T-cell (primary cell): ENCODE measurements at regions not wholly inside any gene's neighbourhood (a gene's known extent, or its start where the extent isn't known, plus 50 kb on each side); places are given as distances from the start of the nearest gene placed in this dataset.

ENCODE experiments used
- ATAC-seq, 4 experiments: fragments of 200-7000 bp in 3 of 4; fragments of 150-1000 bp in 1 of 4; cut with Tn5 transposase; replicated peaks in 1 of 4; 1 replicate in 3 of 4; 2 replicates in 1 of 4; pipeline ENCODE4 v1.10.0; 2021; ENCODE audit warnings: moderate library complexity in 3 of 4, mild to moderate bottlenecking in 2 of 4, moderate number of reproducible peaks in 1 of 4
- CTCF ChIA-PET, 2 donors: fragments of 300-600 bp; sonication (Branson Sonifier 250); formaldehyde crosslinking; loops; one replicate each; lab custom pipeline; 2022; ENCODE audit warnings: antibody characterized with exemption in 2 of 2; lab: Charles Lee
- POLR2A ChIA-PET, 2 donors: fragments of 300-600 bp; sonication (Branson Sonifier 250); formaldehyde crosslinking; loops; one replicate each; lab custom pipeline; 2022; ENCODE audit warnings: antibody characterized with exemption in 2 of 2; lab: Charles Lee
- DNase-seq, 35 experiments: peaks; one replicate each; pipeline versions ENCODE4 v3.0.0 to v3.0.0-alpha.2; 2013 to 2023
- H3K27ac ChIP-seq: one replicate; pipeline ENCODE4 v1.5.1; 2013; ENCODE audit warnings: low read length
- H3K27me3 ChIP-seq, 2 experiments: replicated peaks in 1 of 2; 1 replicate in 1 of 2; 2 replicates in 1 of 2; pipeline versions ENCODE4 v1.6.1 to v1.7.0; 2013; ENCODE audit warnings: low read length in 1 of 2, mixed read lengths in 1 of 2; ENCODE audit not compliant: control insufficient read depth in 2 of 2, insufficient read depth in 2 of 2; ENCODE audit errors: extremely low read depth in 1 of 2
- H3K36me3 ChIP-seq, 2 donors: 1 replicate in 1 of 2; 2 replicates in 1 of 2; pipeline versions ENCODE4 v1.6.1 to v1.7.0; 2013; ENCODE audit warnings: low read length in 1 of 2; ENCODE audit not compliant: control insufficient read depth in 2 of 2, insufficient read depth in 1 of 2; ENCODE audit errors: extremely low read depth in 1 of 2
- H3K4me1 ChIP-seq, 2 experiments: 1 replicate in 1 of 2; 2 replicates in 1 of 2; pipeline versions ENCODE4 v1.6.1 to v1.7.0; 2013; ENCODE audit warnings: low read length in 2 of 2, mixed read lengths in 1 of 2; ENCODE audit not compliant: insufficient read depth in 2 of 2, control insufficient read depth in 1 of 2; ENCODE audit errors: extremely low read depth in 1 of 2
- H3K4me3 ChIP-seq, 2 donors: 1 replicate in 1 of 2; 2 replicates in 1 of 2; pipeline versions ENCODE4 v1.5.1 to v1.7.0; 2013; ENCODE audit warnings: mild to moderate bottlenecking in 2 of 2, low read length in 1 of 2, moderate library complexity in 1 of 2; ENCODE audit not compliant: control insufficient read depth in 1 of 2; ENCODE audit errors: extremely low read depth in 1 of 2
- H3K9me3 ChIP-seq: 2 replicates; pipeline ENCODE4 v1.7.0; 2013
- H3K27ac Mint-ChIP-seq, 2 donors: one replicate each; pipeline ENCODE4 v1.8.0; 2020 to 2021; ENCODE audit warnings: mild to moderate bottlenecking in 2 of 2, mixed read lengths in 2 of 2
- H3K27me3 Mint-ChIP-seq, 2 donors: one replicate each; pipeline ENCODE4 v1.8.0; 2021 to 2022; ENCODE audit warnings: mixed read lengths in 2 of 2
- H3K36me3 Mint-ChIP-seq: one replicate; pipeline ENCODE4 v1.8.0; 2021; ENCODE audit warnings: mixed read lengths
- H3K4me1 Mint-ChIP-seq, 3 donors: one replicate each; pipeline ENCODE4 v1.8.0; 2020 to 2022; ENCODE audit warnings: mixed read lengths in 3 of 3, mild to moderate bottlenecking in 1 of 3
- H3K4me3 Mint-ChIP-seq, 3 donors: one replicate each; pipeline ENCODE4 v1.8.0; 2020 to 2022; ENCODE audit warnings: mild to moderate bottlenecking in 3 of 3, mixed read lengths in 3 of 3, moderate library complexity in 3 of 3
- H3K9me3 Mint-ChIP-seq, 3 donors: one replicate each; pipeline ENCODE4 v1.8.0; 2020 to 2022; ENCODE audit warnings: mixed read lengths in 3 of 3
- WGBS: methylation state at CpG from one replicate; pipeline ENCODE4 v1.1.5; 2013; ENCODE audit warnings: missing lambda C conversion rate; ENCODE audit not compliant: insufficient coverage; 5-methylcytosine and 5-hydroxymethylcytosine counted together

- DNase-seq = no peak
- H3K27me3 Mint-ChIP-seq = no peaks in the 10 kb centered on the region
- Histone ChIP-seq H3K27me3 (no peaks in the 10 kb centered on the region), H3K9me3 (no peaks in the 10 kb centered on the region), H3K27ac (no peak overlapping the region), H3K4me3 (no peak overlapping the region), H3K4me1 (no peaks in the 10 kb centered on the region), H3K36me3 (no peaks in the 10 kb centered on the region)
- H3K4me1 Mint-ChIP-seq = no peaks in the 10 kb centered on the region
- WGBS = no CpG with 5 or more reads among the region's 3 CpGs
- H3K27ac Mint-ChIP-seq = no peak overlapping the region
- no peak for ATAC-seq
- no peak overlapping the region for H3K4me3 Mint-ChIP-seq
- H3K36me3 Mint-ChIP-seq = no peaks in the 10 kb centered on the region
- ChIA-PET CTCF (no interaction called here), POLR2A (no interaction called here)
- H3K9me3 Mint-ChIP-seq = peaks cover 2 to 4% (median 2%) of the 10 kb centered on the region in 3 donors
Observed at GRCh38 chr3:117708601-117709000, 999.0 kb downstream of the TUSC7 start.

- POLR2A ChIA-PET = no interaction called here
Observed at GRCh38 chr3:117709108-117709507, 999.5 kb downstream of the TUSC7 start.

GRCh38 chr3:117710501-117710900 is 1000.9 kb downstream of the TUSC7 start:
- H3K27ac Mint-ChIP-seq = no peak overlapping the region
- WGBS = no CpG with 5 or more reads among the region's 1 CpG
- Histone ChIP-seq H3K27ac (no peak overlapping the region), H3K36me3 (no peaks in the 10 kb centered on the region), H3K9me3 (no peaks in the 10 kb centered on the region), H3K4me1 (no peaks in the 10 kb centered on the region), H3K27me3 (no peaks in the 10 kb centered on the region), H3K4me3 (no peak overlapping the region)
- CTCF ChIA-PET = no interaction called here
- ATAC-seq (no peak), DNase-seq (no peak)
- no peaks in the 10 kb centered on the region for H3K36me3 Mint-ChIP-seq
- no peaks in the 10 kb centered on the region for H3K27me3 Mint-ChIP-seq
- no peak overlapping the region for H3K4me3 Mint-ChIP-seq
- no peaks in the 10 kb centered on the region for H3K4me1 Mint-ChIP-seq
- POLR2A ChIA-PET = no interaction called here
- peaks cover 0 to 4% (median 2%) of the 10 kb centered on the region in 3 donors for H3K9me3 Mint-ChIP-seq

More at GRCh38 chr3:117709108-117709507, 999.5 kb downstream of the TUSC7 start:
- CTCF ChIA-PET = interaction anchor here in 1 of 2 donors (0.5 kb wide), 1 partner anchor 809 kb away, joined by 4 read pairs; no protein-coding TSS in a partner anchor
- H3K27me3 Mint-ChIP-seq = no peaks in the 10 kb centered on the region
- H3K9me3 Mint-ChIP-seq = peaks cover 0 to 4% (median 2%) of the 10 kb centered on the region in 3 donors
- WGBS = no CpG with 5 or more reads among the region's 2 CpGs
- H3K9me3 ChIP-seq = no peaks in the 10 kb centered on the region
- H3K4me1 Mint-ChIP-seq = no peaks in the 10 kb centered on the region
- no peaks in the 10 kb centered on the region for H3K4me1 ChIP-seq
- H3K4me3 ChIP-seq = no peak overlapping the region
- H3K27ac ChIP-seq = no peak overlapping the region
- H3K36me3 Mint-ChIP-seq = no peaks in the 10 kb centered on the region
- DNase-seq = no peak
- H3K27me3 ChIP-seq = no peaks in the 10 kb centered on the region
- no peak overlapping the region for H3K27ac Mint-ChIP-seq
- no peak overlapping the region for H3K4me3 Mint-ChIP-seq
- ATAC-seq = no peak
- no peaks in the 10 kb centered on the region for H3K36me3 ChIP-seq

GRCh38 chr3:117719316-117719926 is 1009.8 kb downstream of the TUSC7 start:
- H3K27me3 Mint-ChIP-seq = no peaks in the 10 kb centered on the region
- POLR2A ChIA-PET = no interaction called here
- ATAC-seq (no peak), DNase-seq (no peak)
- Histone ChIP-seq H3K4me1 (no peaks in the 10 kb centered on the region), H3K36me3 (no peaks in the 10 kb centered on the region), H3K27me3 (no peaks in the 10 kb centered on the region), H3K4me3 (no peak overlapping the region), H3K27ac (no peak overlapping the region), H3K9me3 (no peaks in the 10 kb centered on the region)
- CTCF ChIA-PET = no interaction called here
- no peaks in the 10 kb centered on the region for H3K4me1 Mint-ChIP-seq
- H3K27ac Mint-ChIP-seq = no peak overlapping the region
- peaks cover 5 to 6% (median 5%) of the 10 kb centered on the region in 3 donors for H3K9me3 Mint-ChIP-seq
- H3K4me3 Mint-ChIP-seq = no peak overlapping the region
- WGBS = no CpG with 5 or more reads among the region's 2 CpGs
- no peaks in the 10 kb centered on the region for H3K36me3 Mint-ChIP-seq

GRCh38 chr3:117721866-117722265 is 1012.3 kb downstream of the TUSC7 start:
- H3K27me3 ChIP-seq = no peaks in the 10 kb centered on the region
- ChIA-PET POLR2A (no interaction called here), CTCF (no interaction called here)
- no peaks in the 10 kb centered on the region for H3K36me3 Mint-ChIP-seq
- no peak overlapping the region for H3K4me3 Mint-ChIP-seq
- no peak for ATAC-seq
- peaks cover 0 to 10% (median 5%) of the 10 kb centered on the region in 3 donors for H3K9me3 Mint-ChIP-seq
- DNase-seq = no peak
- no peak overlapping the region for H3K4me3 ChIP-seq
- WGBS = no CpG with 5 or more reads among the region's 2 CpGs
- H3K27me3 Mint-ChIP-seq = no peaks in the 10 kb centered on the region
- H3K36me3 ChIP-seq = no peaks in the 10 kb centered on the region
- no peaks in the 10 kb centered on the region for H3K9me3 ChIP-seq
- H3K27ac ChIP-seq = no peak overlapping the region
- H3K4me1 ChIP-seq = no peaks in the 10 kb centered on the region
- no peak overlapping the region for H3K27ac Mint-ChIP-seq
- H3K4me1 Mint-ChIP-seq = no peaks in the 10 kb centered on the region

GRCh38 chr3:117722856-117723255 is 1013.3 kb downstream of the TUSC7 start:
- WGBS = no CpG with 5 or more reads among the region's 3 CpGs
- H3K27ac Mint-ChIP-seq = no peak overlapping the region
- DNase-seq = no peak
- no peak for ATAC-seq
- H3K27me3 Mint-ChIP-seq = no peaks in the 10 kb centered on the region
- H3K36me3 Mint-ChIP-seq = no peaks in the 10 kb centered on the region
- ChIA-PET POLR2A (no interaction called here), CTCF (interaction anchor here in 1 of 2 donors (0.6 kb wide), 1 partner anchor 10 kb away, joined by 3 read pairs; no protein-coding TSS in a partner anchor)
- no peaks in the 10 kb centered on the region for H3K4me1 ChIP-seq
- no peak overlapping the region for H3K4me3 Mint-ChIP-seq
- no peak overlapping the region for H3K27ac ChIP-seq
- peaks cover 0 to 7% (median 1%) of the 10 kb centered on the region in 3 donors for H3K9me3 Mint-ChIP-seq
- H3K9me3 ChIP-seq = no peaks in the 10 kb centered on the region
- no peaks in the 10 kb centered on the region for H3K36me3 ChIP-seq
- H3K27me3 ChIP-seq = no peaks in the 10 kb centered on the region
- H3K4me1 Mint-ChIP-seq = no peaks in the 10 kb centered on the region
- no peak overlapping the region for H3K4me3 ChIP-seq
